Stomach (tissue), 4 donors: ENCODE measurements at regions not wholly inside any gene's neighbourhood (a gene's known extent, or its start where the extent isn't known, plus 50 kb on each side); places are given as distances from the start of the nearest gene placed in this dataset.

Source experiments
- POLR2A ChIP-seq, 4 donors: fragments of 450-650 bp; IDR thresholded peaks; one replicate each; pipeline ENCODE4 v1.6.1; 2016; ENCODE audit warnings: antibody characterized with exemption in 4 of 4, control low read depth in 2 of 4, mild to moderate bottlenecking in 1 of 4, moderate library complexity in 1 of 4
- POLR2AphosphoS5 ChIP-seq, 3 donors: sonication (generic); formaldehyde crosslinking; IDR thresholded peaks; one replicate each; pipeline ENCODE4 v1.6.1; 2016; ENCODE audit warnings: antibody characterized with exemption in 3 of 3
- TF ChIP-seq, protein P1 (sequence below), 7 experiments: fragments of 450-650 bp in 4 of 7; fragments of 200-600 bp in 3 of 7; sonication (generic) in 3 of 7; IDR thresholded peaks; one replicate each; pipeline ENCODE4 v1.5.1; 2016 to 2019; ENCODE audit warnings: antibody characterized with exemption in 7 of 7, control low read depth in 2 of 7, mild to moderate bottlenecking in 1 of 7

DNA sequence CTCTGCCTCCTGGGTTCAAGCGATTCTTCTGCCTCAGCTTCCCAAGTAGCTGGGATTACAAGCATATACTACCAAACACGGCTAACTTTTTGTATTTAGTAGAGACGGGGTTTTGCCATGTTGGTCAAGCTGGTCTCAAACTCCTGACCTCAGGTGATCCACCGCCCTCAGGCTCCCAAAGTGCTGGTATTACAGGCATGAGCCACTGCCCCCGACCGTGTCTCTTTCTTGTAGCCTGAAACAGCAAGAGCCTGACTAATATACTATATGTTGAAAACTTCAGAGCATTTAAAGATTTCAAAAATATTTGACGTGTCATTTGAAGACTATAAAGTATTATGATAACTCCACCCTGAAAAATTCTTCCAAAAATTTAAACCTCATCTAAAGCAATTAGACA, 71.7 kb upstream of the ZNF648 start:
- TF ChIP-seq, protein P1, sequence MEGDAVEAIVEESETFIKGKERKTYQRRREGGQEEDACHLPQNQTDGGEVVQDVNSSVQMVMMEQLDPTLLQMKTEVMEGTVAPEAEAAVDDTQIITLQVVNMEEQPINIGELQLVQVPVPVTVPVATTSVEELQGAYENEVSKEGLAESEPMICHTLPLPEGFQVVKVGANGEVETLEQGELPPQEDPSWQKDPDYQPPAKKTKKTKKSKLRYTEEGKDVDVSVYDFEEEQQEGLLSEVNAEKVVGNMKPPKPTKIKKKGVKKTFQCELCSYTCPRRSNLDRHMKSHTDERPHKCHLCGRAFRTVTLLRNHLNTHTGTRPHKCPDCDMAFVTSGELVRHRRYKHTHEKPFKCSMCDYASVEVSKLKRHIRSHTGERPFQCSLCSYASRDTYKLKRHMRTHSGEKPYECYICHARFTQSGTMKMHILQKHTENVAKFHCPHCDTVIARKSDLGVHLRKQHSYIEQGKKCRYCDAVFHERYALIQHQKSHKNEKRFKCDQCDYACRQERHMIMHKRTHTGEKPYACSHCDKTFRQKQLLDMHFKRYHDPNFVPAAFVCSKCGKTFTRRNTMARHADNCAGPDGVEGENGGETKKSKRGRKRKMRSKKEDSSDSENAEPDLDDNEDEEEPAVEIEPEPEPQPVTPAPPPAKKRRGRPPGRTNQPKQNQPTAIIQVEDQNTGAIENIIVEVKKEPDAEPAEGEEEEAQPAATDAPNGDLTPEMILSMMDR (IDR thresholded peaks at IDR 0.05), result no peak
- TF ChIP-seq POLR2A (IDR thresholded peaks at IDR 0.05), result no peak
- no peak for TF ChIP-seq POLR2AphosphoS5 (IDR thresholded peaks at IDR 0.05)
